K562 (cell line): ENCODE measurements at regions not wholly inside any gene's neighbourhood (a gene's known extent, or its start where the extent isn't known, plus 50 kb on each side); places are given as distances from the start of the nearest gene placed in this dataset.

ENCODE experiments used
- ATF7 ChIP-seq: fragments of 450-650 bp; IDR thresholded peaks from 2 replicates; pipeline ENCODE4 v1.7.1; 2014; ENCODE audit warnings: mild to moderate bottlenecking, moderate library complexity
- CAMTA2 ChIP-seq: fragments of 250-450 bp; sonication (Bioruptor Pico); conservative IDR thresholded peaks from 2 replicates; pipeline ENCODE4 v1.5.1; 2022
- CREB3 ChIP-seq: fragments of 450-650 bp; conservative IDR thresholded peaks from 2 replicates; pipeline ENCODE4 v1.6.1; 2016; ENCODE audit warnings: missing genetic modification characterization, low read depth, mild to moderate bottlenecking, missing compliant biosample characterization, moderate library complexity
- EP300 ChIP-seq: IDR thresholded peaks from 2 replicates; pipeline ENCODE4 v1.6.1; 2012; ENCODE audit warnings: low read length, improper control_type of control experiment
- ETV5 ChIP-seq: sonication (generic); formaldehyde crosslinking; IDR thresholded peaks from 2 replicates; pipeline ENCODE4 v1.4.0; 2020; ENCODE audit warnings: low read depth, mild to moderate bottlenecking, missing genetic modification reagents
- FOXA1 ChIP-seq: fragments of 450-650 bp; IDR thresholded peaks from 2 replicates; pipeline ENCODE4 v1.6.1; 2016; ENCODE audit warnings: mild to moderate bottlenecking, borderline replicate concordance
- FOXM1 ChIP-seq, 2 experiments: fragments of 450-650 bp in 1 of 2; sonication (generic) in 1 of 2; formaldehyde crosslinking in 1 of 2; IDR thresholded peaks; 2 replicates each; pipeline versions ENCODE4 v1.6.1 to v1.9.0; 2017 to 2022; ENCODE audit warnings: low read depth in 2 of 2, mild to moderate bottlenecking in 2 of 2, missing genetic modification reagents in 1 of 2, moderate library complexity in 1 of 2
- NR2C2 ChIP-seq, 2 experiments: fragments of 200-800 bp in 1 of 2; sonication (Bioruptor generic) in 1 of 2; sonication (generic) in 1 of 2; formaldehyde crosslinking in 1 of 2; IDR thresholded peaks; 2 replicates each; pipeline versions ENCODE4 v1.6.1 to v1.8.0; 2016 to 2022; ENCODE audit warnings: mild to moderate bottlenecking in 1 of 2, missing compliant biosample characterization in 1 of 2, missing genetic modification characterization in 1 of 2, missing genetic modification reagents in 1 of 2
- POLR2H ChIP-seq: IDR thresholded peaks from 2 replicates; pipeline ENCODE4 v1.6.1; 2016; ENCODE audit warnings: missing genetic modification characterization, low read depth, mild to moderate bottlenecking, control low read depth, missing compliant biosample characterization, moderate library complexity
- PRPF4 ChIP-seq: fragments of 200-400 bp; formaldehyde crosslinking; IDR thresholded peaks from one replicate; pipeline ENCODE4 v1.6.1; 2017; ENCODE audit warnings: low read length, low read depth, mild to moderate bottlenecking; ENCODE audit not compliant: insufficient read depth, poor library complexity, severe bottlenecking
- RBM14 ChIP-seq: fragments of 200-400 bp; formaldehyde crosslinking; IDR thresholded peaks from 2 replicates; pipeline ENCODE4 v1.6.1; 2018; ENCODE audit warnings: low read depth, mild to moderate bottlenecking, low read length, moderate library complexity, borderline replicate concordance; ENCODE audit not compliant: insufficient read depth
- SMAD4 ChIP-seq: fragments of 250-450 bp; sonication (Bioruptor Pico); conservative IDR thresholded peaks from 2 replicates; pipeline ENCODE4 v1.8.0; 2021; ENCODE audit warnings: inconsistent platforms, mild to moderate bottlenecking, moderate library complexity
- U2AF1 ChIP-seq: fragments of 200-400 bp; formaldehyde crosslinking; optimal IDR thresholded peaks from 2 replicates; pipeline ENCODE3; 2017; ENCODE audit warnings: mild to moderate bottlenecking, low read depth, low read length, moderate library complexity
- ZNF395 ChIP-seq: fragments of 200-800 bp; sonication (Bioruptor generic); IDR thresholded peaks from 2 replicates; pipeline ENCODE4 v1.6.1; 2017; ENCODE audit warnings: missing genetic modification characterization, missing compliant biosample characterization
- ZNF583 ChIP-seq: fragments of 250-450 bp; sonication (Bioruptor Pico); IDR thresholded peaks from 2 replicates; pipeline ENCODE4 v1.4.0; 2020
- ZNF584 ChIP-seq: fragments of 200-800 bp; sonication (Bioruptor generic); IDR thresholded peaks from 2 replicates; pipeline ENCODE4 v1.6.1; 2016; ENCODE audit warnings: low read depth, mild to moderate bottlenecking, missing genetic modification characterization, missing compliant biosample characterization
- ZNF639 ChIP-seq, 2 experiments: fragments of 200-800 bp in 1 of 2; sonication (Bioruptor generic) in 1 of 2; sonication (generic) in 1 of 2; formaldehyde crosslinking in 1 of 2; IDR thresholded peaks in 1 of 2; conservative IDR thresholded peaks in 1 of 2; 2 replicates each; pipeline versions ENCODE4 v1.5.0 to v1.6.1; 2016 to 2020; ENCODE audit warnings: missing compliant biosample characterization in 1 of 2, missing genetic modification characterization in 1 of 2, missing genetic modification reagents in 1 of 2
- TF ChIP-seq, protein P1 (sequence below): fragments of 450-650 bp; formaldehyde crosslinking; conservative IDR thresholded peaks from 2 replicates; pipeline ENCODE4 v1.4.0; 2022; ENCODE audit warnings: mild to moderate bottlenecking, missing genetic modification characterization
- TF ChIP-seq, protein P2 (sequence below): fragments of 250-450 bp; sonication (Bioruptor Pico); IDR thresholded peaks from 2 replicates; pipeline ENCODE4 v1.8.0; 2022; ENCODE audit warnings: moderate library complexity, mild to moderate bottlenecking, inconsistent platforms

- TF ChIP-seq ZNF395 (peak; percentile 44; the same call in 1 of the 2 replicates), SMAD4 (CRISPR knock-in tag) (0 out of 2 replicates have a peak, but pooled peaks have one; percentile 19), EP300 (peak; percentile 80), RBM14 (no peak), ETV5 (CRISPR knock-in tag) (no peak), ZNF639 (CRISPR knock-in tag; conservative IDR thresholded peaks at IDR 0.05 in 1 of 2, IDR thresholded peaks at IDR 0.05 in 1 of 2) (peak in 1 of 2 experiments; percentile 56; a peak in 1 of 4 replicates), FOXM1 (IDR thresholded peaks at IDR 0.05; ENCODE audit: low read depth) (peak; percentile 29; the same call in 1 of the 2 replicates), FOXM1 (CRISPR knock-in tag; IDR thresholded peaks at IDR 0.05; ENCODE audit: low read depth) (no peak), POLR2H (tag) (peak; percentile 58; the same call in 1 of the 2 replicates), ZNF583 (no peak), PRPF4 (no peak), ATF7 (0 out of 2 replicates have a peak, but pooled peaks have one; percentile 19), NR2C2 (CRISPR knock-in tag; IDR thresholded peaks at IDR 0.05) (no peak), NR2C2 (tag; IDR thresholded peaks at IDR 0.05) (peak; percentile 50; the same call in 1 of the 2 replicates), FOXA1 (no peak), U2AF1 (no peak), CREB3 (tag) (0 out of 2 replicates have a peak, but pooled peaks have one; percentile 37), CAMTA2 (CRISPR knock-in tag) (no peak), ZNF584 (0 out of 2 replicates have a peak, but pooled peaks have one; percentile 20)
- TF ChIP-seq, protein P1, sequence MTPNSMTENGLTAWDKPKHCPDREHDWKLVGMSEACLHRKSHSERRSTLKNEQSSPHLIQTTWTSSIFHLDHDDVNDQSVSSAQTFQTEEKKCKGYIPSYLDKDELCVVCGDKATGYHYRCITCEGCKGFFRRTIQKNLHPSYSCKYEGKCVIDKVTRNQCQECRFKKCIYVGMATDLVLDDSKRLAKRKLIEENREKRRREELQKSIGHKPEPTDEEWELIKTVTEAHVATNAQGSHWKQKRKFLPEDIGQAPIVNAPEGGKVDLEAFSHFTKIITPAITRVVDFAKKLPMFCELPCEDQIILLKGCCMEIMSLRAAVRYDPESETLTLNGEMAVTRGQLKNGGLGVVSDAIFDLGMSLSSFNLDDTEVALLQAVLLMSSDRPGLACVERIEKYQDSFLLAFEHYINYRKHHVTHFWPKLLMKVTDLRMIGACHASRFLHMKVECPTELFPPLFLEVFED (CRISPR knock-in tag), result no peak
- TF ChIP-seq, protein P2, sequence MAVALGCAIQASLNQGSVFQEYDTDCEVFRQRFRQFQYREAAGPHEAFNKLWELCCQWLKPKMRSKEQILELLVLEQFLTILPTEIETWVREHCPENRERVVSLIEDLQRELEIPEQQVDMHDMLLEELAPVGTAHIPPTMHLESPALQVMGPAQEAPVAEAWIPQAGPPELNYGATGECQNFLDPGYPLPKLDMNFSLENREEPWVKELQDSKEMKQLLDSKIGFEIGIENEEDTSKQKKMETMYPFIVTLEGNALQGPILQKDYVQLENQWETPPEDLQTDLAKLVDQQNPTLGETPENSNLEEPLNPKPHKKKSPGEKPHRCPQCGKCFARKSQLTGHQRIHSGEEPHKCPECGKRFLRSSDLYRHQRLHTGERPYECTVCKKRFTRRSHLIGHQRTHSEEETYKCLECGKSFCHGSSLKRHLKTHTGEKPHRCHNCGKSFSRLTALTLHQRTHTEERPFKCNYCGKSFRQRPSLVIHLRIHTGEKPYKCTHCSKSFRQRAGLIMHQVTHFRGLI, result no peak
Observed at GRCh38 chr12:9367201-9367600, 159.0 kb upstream of the PZP start (continued).
